Ishikawa (cell line): ENCODE measurements at regions not wholly inside any gene's neighbourhood (a gene's known extent, or its start where the extent isn't known, plus 50 kb on each side); places are given as distances from the start of the nearest gene placed in this dataset.

Experiments
- CEBPB ChIP-seq: IDR thresholded peaks from 2 replicates; pipeline ENCODE4 v1.6.1; 2012
- CREB1 ChIP-seq: IDR thresholded peaks from 2 replicates; pipeline ENCODE4 v1.6.1; 2012; ENCODE audit warnings: low read depth
- EGR1 ChIP-seq: IDR thresholded peaks from 2 replicates; pipeline ENCODE4 v1.6.1; 2012
- EP300 ChIP-seq: IDR thresholded peaks from 2 replicates; pipeline ENCODE4 v1.6.1; 2012; ENCODE audit warnings: borderline replicate concordance
- FOXM1 ChIP-seq: IDR thresholded peaks from 2 replicates; pipeline ENCODE4 v1.6.1; 2012; ENCODE audit warnings: low read depth, borderline replicate concordance
- NFIC ChIP-seq: IDR thresholded peaks from 2 replicates; pipeline ENCODE4 v1.6.1; 2012
- RAD21 ChIP-seq: IDR thresholded peaks from 2 replicates; pipeline ENCODE4 v1.6.1; 2012; ENCODE audit warnings: low read depth
- REST ChIP-seq: IDR thresholded peaks from 2 replicates; pipeline ENCODE4 v1.6.1; 2012; ENCODE audit warnings: low read depth, mild to moderate bottlenecking
- TAF1 ChIP-seq: IDR thresholded peaks from 2 replicates; pipeline ENCODE4 v1.6.1; 2012; ENCODE audit warnings: low read depth, mild to moderate bottlenecking
- TCF12 ChIP-seq: IDR thresholded peaks from 2 replicates; pipeline ENCODE4 v1.6.1; 2012; ENCODE audit warnings: low read depth
- TEAD4 ChIP-seq: IDR thresholded peaks from 2 replicates; pipeline ENCODE4 v1.6.1; 2012
- USF1 ChIP-seq: IDR thresholded peaks from 2 replicates; pipeline ENCODE4 v1.6.1; 2012
- YY1 ChIP-seq: IDR thresholded peaks from 2 replicates; pipeline ENCODE4 v1.6.1; 2012; ENCODE audit warnings: low read depth
- ZBTB7A ChIP-seq: IDR thresholded peaks from 2 replicates; pipeline ENCODE4 v1.6.1; 2012; ENCODE audit warnings: low read depth
- TF ChIP-seq, protein P1 (sequence below): IDR thresholded peaks from 2 replicates; pipeline ENCODE4 v1.6.1; 2012

DNA sequence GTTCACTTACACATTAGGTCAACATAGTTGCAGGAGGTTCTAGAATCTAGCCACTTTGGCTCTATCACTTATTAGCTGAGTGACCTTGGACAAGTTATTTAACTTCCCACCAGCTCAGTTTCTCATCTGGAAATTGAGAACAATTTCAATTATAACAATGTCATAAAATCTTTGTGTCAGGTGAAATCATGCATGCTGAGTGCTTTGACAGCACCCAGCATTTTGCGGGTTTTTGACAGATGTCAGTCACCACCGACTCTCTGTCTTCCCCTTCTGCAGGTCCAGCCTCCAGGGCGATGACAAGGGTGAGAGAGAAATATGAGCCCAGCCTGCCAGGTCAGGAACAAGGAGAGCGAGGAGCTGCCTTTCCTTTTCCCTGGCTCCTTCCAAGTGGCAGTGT, 107.1 kb upstream of the TAS2R1 start:
- TF ChIP-seq USF1 (no peak), TAF1 (no peak), TEAD4 (no peak), ZBTB7A (no peak), CREB1 (no peak), FOXM1 (no peak), TCF12 (no peak)

DNA sequence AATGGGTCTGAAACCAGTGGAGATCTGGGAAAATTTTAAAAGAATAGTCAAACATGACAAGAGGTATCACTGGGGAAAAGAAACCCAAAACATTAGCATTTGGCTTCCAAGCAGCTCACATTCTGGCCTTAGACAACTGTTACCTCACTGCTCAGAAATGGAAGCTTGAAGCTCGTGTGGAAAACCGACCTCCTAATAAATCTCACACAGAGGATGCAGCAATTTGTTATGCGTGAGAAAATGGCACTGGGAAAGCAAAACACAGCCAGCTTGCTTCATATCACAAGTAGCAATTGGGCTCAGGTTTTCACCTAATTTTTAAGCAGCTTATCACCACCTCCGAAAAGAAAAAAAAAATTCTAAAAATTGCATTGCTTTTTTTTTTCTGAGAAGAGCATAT, 103.3 kb upstream of the TAS2R1 start:
- TF ChIP-seq FOXM1 (no peak), EP300 (no peak), TCF12 (no peak)
- TF ChIP-seq, protein P1, sequence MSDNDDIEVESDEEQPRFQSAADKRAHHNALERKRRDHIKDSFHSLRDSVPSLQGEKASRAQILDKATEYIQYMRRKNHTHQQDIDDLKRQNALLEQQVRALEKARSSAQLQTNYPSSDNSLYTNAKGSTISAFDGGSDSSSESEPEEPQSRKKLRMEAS = no peak

DNA sequence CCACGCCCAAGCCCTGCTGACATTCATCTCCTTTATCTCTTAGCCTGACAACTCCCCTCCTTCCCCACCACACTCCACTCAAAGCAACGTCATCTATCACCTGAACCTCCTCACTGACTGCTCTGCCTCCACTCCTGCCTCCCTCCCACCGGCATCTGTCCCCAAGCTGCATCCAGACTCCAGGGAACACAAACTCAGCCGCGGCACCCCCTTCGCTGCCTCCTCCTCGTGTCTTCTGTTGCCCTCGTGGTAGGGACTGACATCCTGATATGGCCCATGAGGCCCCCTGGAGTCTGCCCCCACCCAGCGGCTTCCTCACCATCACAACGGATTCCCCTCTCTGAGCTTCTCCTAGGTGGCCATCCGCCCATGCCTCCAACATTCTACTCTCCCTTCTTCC, 101.0 kb upstream of the TAS2R1 start:
- TF ChIP-seq EP300 (no peak), ZBTB7A (no peak), NFIC (no peak), YY1 (no peak), FOXM1 (no peak), TCF12 (no peak), RAD21 (no peak)

- TF ChIP-seq TCF12 (no peak), FOXM1 (no peak), ZBTB7A (no peak), YY1 (no peak), CEBPB (no peak), RAD21 (no peak), REST (no peak), NFIC (no peak), EGR1 (no peak), TEAD4 (no peak), CREB1 (no peak), TAF1 (no peak), USF1 (no peak)
- TF ChIP-seq, protein P1 = no peak
Observed at GRCh38 chr5:9728261-9728660, 98.1 kb upstream of the TAS2R1 start.

- TF ChIP-seq YY1 = no peak
- no peak for TF ChIP-seq NFIC
- TF ChIP-seq TEAD4 = no peak
- TF ChIP-seq TCF12 = no peak
- TF ChIP-seq, protein P1 = no peak
- TF ChIP-seq EP300 = no peak
- no peak for TF ChIP-seq USF1
- TF ChIP-seq FOXM1 = no peak
- TF ChIP-seq TAF1 = no peak
- no peak for TF ChIP-seq RAD21
- TF ChIP-seq ZBTB7A = no peak
- TF ChIP-seq REST = no peak
- TF ChIP-seq CEBPB = no peak
- no peak for TF ChIP-seq EGR1
- TF ChIP-seq CREB1 = no peak
Observed at GRCh38 chr5:9726931-9727330, 96.8 kb upstream of the TAS2R1 start.

- no peak for TF ChIP-seq REST
- TF ChIP-seq FOXM1 = no peak
- TF ChIP-seq, protein P1 = no peak
- no peak for TF ChIP-seq YY1
- TF ChIP-seq RAD21 = no peak
- no peak for TF ChIP-seq CREB1
- no peak for TF ChIP-seq USF1
- no peak for TF ChIP-seq TEAD4
- no peak for TF ChIP-seq TAF1
- TF ChIP-seq ZBTB7A = no peak
- no peak for TF ChIP-seq CEBPB
- TF ChIP-seq EGR1 = no peak
- TF ChIP-seq EP300 = no peak
- no peak for TF ChIP-seq NFIC
- TF ChIP-seq TCF12 = no peak
Observed at GRCh38 chr5:9724707-9725106, 94.6 kb upstream of the TAS2R1 start.
